PC-9 (cell line): ENCODE measurements at regions not wholly inside any gene's neighbourhood (a gene's known extent, or its start where the extent isn't known, plus 50 kb on each side); places are given as distances from the start of the nearest gene placed in this dataset.

Source experiments
- BruUV-seq: library from RNA; stranded (reverse); fragments of 400-500 nt; replicated peaks from 2 replicates; lab custom pipeline; 2021; lab: Mats Ljungman, UMichigan
- CTCF ChIA-PET: fragments of 300-600 bp; sonication (Branson Sonifier 250); formaldehyde crosslinking; loops from one replicate; lab custom pipeline; 2022; ENCODE audit warnings: antibody characterized with exemption; lab: Charles Lee
- POLR2A ChIA-PET: fragments of 300-600 bp; sonication (Branson Sonifier 250); formaldehyde crosslinking; loops from one replicate; lab custom pipeline; 2022; ENCODE audit warnings: antibody characterized with exemption; ENCODE audit not compliant: unreplicated experiment; lab: Charles Lee
- DNase-seq, 2 experiments: peaks; one replicate each; pipeline versions ENCODE4 v3.0.0 to v3.0.0-alpha.2; 2015 to 2022; ENCODE audit warnings: mixed read lengths in 1 of 2
- H2AFZ ChIP-seq: fragments of 200-600 bp; sonication (generic); 2 replicates; pipeline ENCODE4 v1.8.1; 2017; ENCODE audit warnings: antibody characterized with exemption
- H3F3A ChIP-seq: fragments of 200-600 bp; sonication (generic); 2 replicates; pipeline ENCODE4 v1.8.1; 2017; ENCODE audit warnings: antibody characterized with exemption, mild to moderate bottlenecking, low read depth; ENCODE audit not compliant: insufficient read depth
- H3K27ac ChIP-seq: fragments of 200-600 bp; sonication (generic); 2 replicates; pipeline ENCODE4 v1.6.1; 2016; ENCODE audit warnings: mixed run types
- H3K27me3 ChIP-seq: fragments of 200-600 bp; sonication (generic); 2 replicates; pipeline ENCODE4 v1.6.1; 2016; ENCODE audit warnings: low read depth, mixed run types; ENCODE audit not compliant: insufficient read depth
- H3K36me3 ChIP-seq: fragments of 200-600 bp; sonication (generic); 2 replicates; pipeline ENCODE4 v1.6.1; 2016; ENCODE audit warnings: low read depth, mixed run types
- H3K4me1 ChIP-seq: fragments of 200-600 bp; sonication (generic); replicated peaks from 2 replicates; pipeline ENCODE4 v1.6.1; 2016; ENCODE audit warnings: mixed run types; ENCODE audit not compliant: insufficient read depth
- H3K4me2 ChIP-seq: fragments of 200-600 bp; sonication (generic); 2 replicates; pipeline ENCODE4 v1.6.1; 2017; ENCODE audit warnings: mixed run types
- H3K4me3 ChIP-seq: fragments of 200-600 bp; sonication (generic); 2 replicates; pipeline ENCODE4 v1.6.1; 2016; ENCODE audit warnings: mixed run types
- H3K79me2 ChIP-seq: fragments of 200-600 bp; sonication (generic); 2 replicates; pipeline ENCODE4 v1.6.1; 2017; ENCODE audit warnings: low read depth, mixed run types
- H3K9me2 ChIP-seq: fragments of 200-600 bp; sonication (generic); 2 replicates; pipeline ENCODE4 v1.8.1; 2017; ENCODE audit warnings: mild to moderate bottlenecking; ENCODE audit not compliant: insufficient read depth
- H3K9me3 ChIP-seq: fragments of 200-600 bp; sonication (generic); 2 replicates; pipeline ENCODE4 v1.8.1; 2016; ENCODE audit warnings: low read depth; ENCODE audit not compliant: insufficient read depth
- H4K20me1 ChIP-seq: fragments of 200-600 bp; sonication (generic); 2 replicates; pipeline ENCODE4 v1.8.1; 2017; ENCODE audit not compliant: insufficient read depth
- CTCF ChIP-seq: fragments of 200-600 bp; sonication (generic); conservative IDR thresholded peaks from 2 replicates; pipeline ENCODE4 v1.6.1; 2017; ENCODE audit warnings: mixed run types, antibody characterized with exemption, mild to moderate bottlenecking, moderate library complexity
- EZH2 ChIP-seq: fragments of 200-600 bp; sonication (generic); IDR thresholded peaks from 2 replicates; pipeline ENCODE4 v1.8.0; 2017; ENCODE audit warnings: antibody characterized with exemption, low read depth
- intact Hi-C: fragments of 100-400 bp; cut with micrococcal nuclease; formaldehyde crosslinking; loops from one replicate; pipeline ENCODE4 v1.10.0; 2022; ENCODE audit not compliant: unreplicated experiment

- CTCF ChIA-PET, result interaction anchor here (0.6 kb wide), 1 partner anchor 21 kb away, joined by 3 read pairs; no protein-coding TSS in a partner anchor
These were observed 292.9 kb downstream of the BAMBI start for GRCh38 chr10:28970231-28970630.

DNA sequence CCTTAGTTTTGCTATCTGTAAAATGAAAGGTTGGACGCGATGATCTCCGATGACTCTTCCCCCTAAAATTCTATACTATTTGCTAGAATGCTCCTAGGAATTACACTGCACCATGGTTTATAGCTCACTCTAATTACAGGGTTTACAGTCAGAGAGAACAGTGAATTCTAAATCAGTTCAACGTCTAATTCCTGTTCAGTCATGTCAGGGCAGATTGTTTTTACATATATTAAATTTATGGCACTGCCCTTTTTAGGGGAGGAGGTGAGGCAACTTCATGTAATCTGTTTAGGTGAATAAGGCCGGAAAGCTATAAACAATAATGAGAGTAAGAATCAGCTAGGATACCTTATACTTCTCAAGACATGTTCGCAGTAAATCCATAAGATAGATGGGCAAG lies 293.9 kb downstream of the BAMBI start:
- no peak overlapping the region for H3K27ac ChIP-seq
- no peaks in the 10 kb centered on the region for H3K4me1 ChIP-seq
- no peaks in the 10 kb centered on the region for H3K9me3 ChIP-seq
- no peaks in the 10 kb centered on the region for H3K9me2 ChIP-seq
- ChIA-PET CTCF (no interaction called here), POLR2A (no interaction called here)
- no peaks in the 10 kb centered on the region for H3K79me2 ChIP-seq
- no peak for DNase-seq
- TF ChIP-seq EZH2, result no peak
- TF ChIP-seq CTCF, result no peak
- H2AFZ ChIP-seq, result no peak overlapping the region
- BruUV-seq, result no TSS peak
- H3K27me3 ChIP-seq, result no peaks in the 10 kb centered on the region
- no peaks in the 10 kb centered on the region for H3K36me3 ChIP-seq
- intact Hi-C loops, result no loop called here
- H3K4me2 ChIP-seq, result no peak overlapping the region
- no peaks in the 10 kb centered on the region for H4K20me1 ChIP-seq
- no peaks in the 10 kb centered on the region for H3F3A ChIP-seq
- no peak overlapping the region for H3K4me3 ChIP-seq

More at GRCh38 chr10:28970231-28970630, 292.9 kb downstream of the BAMBI start:
- Histone ChIP-seq H3K4me1 (no peaks in the 10 kb centered on the region), H4K20me1 (no peaks in the 10 kb centered on the region), H3K4me3 (no peak overlapping the region), H3K9me3 (no peaks in the 10 kb centered on the region), H3K27ac (no peak overlapping the region), H3K4me2 (no peak overlapping the region), H2AFZ (no peak overlapping the region), H3K36me3 (no peaks in the 10 kb centered on the region), H3K9me2 (no peaks in the 10 kb centered on the region), H3F3A (no peaks in the 10 kb centered on the region), H3K79me2 (no peaks in the 10 kb centered on the region), H3K27me3 (no peaks in the 10 kb centered on the region)
- intact Hi-C loops, result no loop called here
- TF ChIP-seq CTCF (no peak), EZH2 (no peak)
- DNase-seq, result no peak
- BruUV-seq, result no TSS peak
- POLR2A ChIA-PET, result no interaction called here

DNA sequence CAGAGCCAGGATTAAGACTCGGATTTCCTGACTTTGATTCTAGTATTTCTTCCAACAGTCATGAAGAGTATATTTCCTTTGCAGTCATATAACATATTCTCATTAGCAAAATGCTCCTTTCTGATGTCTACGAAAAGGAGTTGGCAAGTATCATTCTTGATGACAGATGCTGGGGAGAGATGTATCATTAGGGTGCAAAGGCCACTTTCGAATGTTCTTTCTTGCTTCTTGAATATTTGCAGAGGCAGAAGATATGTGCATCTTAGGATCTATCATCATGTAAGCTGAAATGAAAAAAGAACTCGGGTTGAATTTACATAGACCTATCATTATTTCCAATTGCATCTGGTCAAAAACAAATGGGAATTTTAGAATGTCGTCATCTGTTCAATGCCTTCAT lies 294.4 kb downstream of the BAMBI start:
- CTCF ChIA-PET, result no interaction called here
- BruUV-seq, result no TSS peak
- H3K27ac ChIP-seq, result no peak overlapping the region

More for the DNA sequence above, 294.4 kb downstream of the BAMBI start:
- H3K27me3 ChIP-seq, result no peaks in the 10 kb centered on the region
- intact Hi-C loops, result no loop called here
- DNase-seq, result no peak
- H4K20me1 ChIP-seq, result no peaks in the 10 kb centered on the region
- H3K4me2 ChIP-seq, result no peak overlapping the region
- no peaks in the 10 kb centered on the region for H3K9me3 ChIP-seq
- no peak for TF ChIP-seq CTCF
- TF ChIP-seq EZH2, result no peak
- H3F3A ChIP-seq, result no peaks in the 10 kb centered on the region
- H3K79me2 ChIP-seq, result no peaks in the 10 kb centered on the region
- POLR2A ChIA-PET, result no interaction called here
- H2AFZ ChIP-seq, result no peak overlapping the region
- no peak overlapping the region for H3K4me3 ChIP-seq
- no peaks in the 10 kb centered on the region for H3K4me1 ChIP-seq
- no peaks in the 10 kb centered on the region for H3K9me2 ChIP-seq
- H3K36me3 ChIP-seq, result no peaks in the 10 kb centered on the region
